DND-41 (cell line): ENCODE measurements at regions not wholly inside any gene's neighbourhood (a gene's known extent, or its start where the extent isn't known, plus 50 kb on each side); places are given as distances from the start of the nearest gene placed in this dataset.

Experiments used
- EZH2 ChIP-seq: IDR thresholded peaks from 3 replicates; pipeline ENCODE4 v1.6.1; 2012; ENCODE audit warnings: borderline replicate concordance, low read depth, mild to moderate bottlenecking, moderate library complexity, low read length, inconsistent platforms; ENCODE audit not compliant: severe bottlenecking
- TF ChIP-seq, protein P1 (sequence below): IDR thresholded peaks from 2 replicates; pipeline ENCODE4 v1.5.1; 2012; ENCODE audit warnings: borderline replicate concordance, low read length, moderate library complexity, mild to moderate bottlenecking; ENCODE audit not compliant: poor library complexity, severe bottlenecking; ENCODE audit errors: extremely low read depth

DNA sequence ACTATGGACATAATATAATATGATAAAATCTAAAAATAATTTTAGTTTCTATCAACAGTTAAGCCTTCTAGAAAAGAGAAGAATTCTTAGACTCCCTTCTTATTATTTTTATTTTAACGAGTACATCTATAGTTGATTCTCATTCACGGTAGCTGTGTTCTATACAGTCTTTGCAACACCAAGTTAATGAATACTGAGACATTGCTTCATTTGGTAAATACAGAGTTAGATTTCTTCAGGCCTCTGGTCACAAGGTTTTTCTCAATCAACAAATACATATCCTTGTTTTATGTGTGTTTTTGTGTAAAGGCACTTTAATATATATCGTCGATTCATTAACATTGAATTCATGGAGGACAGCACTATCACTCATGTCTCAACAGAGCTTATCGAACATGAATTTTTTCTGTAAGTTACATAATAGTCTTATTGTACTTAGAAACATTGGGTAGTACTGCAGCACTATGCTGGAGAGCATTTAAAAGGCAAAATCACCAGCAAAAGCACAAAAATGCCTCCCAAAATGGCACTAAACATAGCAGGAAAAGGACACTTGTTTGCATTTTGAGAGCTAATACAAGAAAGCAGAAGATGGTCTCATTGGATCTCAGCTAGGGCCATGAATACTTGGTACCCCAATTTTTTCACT lies 239.0 kb downstream of the FGF10 start:
- TF ChIP-seq, protein P1, sequence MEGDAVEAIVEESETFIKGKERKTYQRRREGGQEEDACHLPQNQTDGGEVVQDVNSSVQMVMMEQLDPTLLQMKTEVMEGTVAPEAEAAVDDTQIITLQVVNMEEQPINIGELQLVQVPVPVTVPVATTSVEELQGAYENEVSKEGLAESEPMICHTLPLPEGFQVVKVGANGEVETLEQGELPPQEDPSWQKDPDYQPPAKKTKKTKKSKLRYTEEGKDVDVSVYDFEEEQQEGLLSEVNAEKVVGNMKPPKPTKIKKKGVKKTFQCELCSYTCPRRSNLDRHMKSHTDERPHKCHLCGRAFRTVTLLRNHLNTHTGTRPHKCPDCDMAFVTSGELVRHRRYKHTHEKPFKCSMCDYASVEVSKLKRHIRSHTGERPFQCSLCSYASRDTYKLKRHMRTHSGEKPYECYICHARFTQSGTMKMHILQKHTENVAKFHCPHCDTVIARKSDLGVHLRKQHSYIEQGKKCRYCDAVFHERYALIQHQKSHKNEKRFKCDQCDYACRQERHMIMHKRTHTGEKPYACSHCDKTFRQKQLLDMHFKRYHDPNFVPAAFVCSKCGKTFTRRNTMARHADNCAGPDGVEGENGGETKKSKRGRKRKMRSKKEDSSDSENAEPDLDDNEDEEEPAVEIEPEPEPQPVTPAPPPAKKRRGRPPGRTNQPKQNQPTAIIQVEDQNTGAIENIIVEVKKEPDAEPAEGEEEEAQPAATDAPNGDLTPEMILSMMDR = no peak
- TF ChIP-seq EZH2 = no peak
